Stimulated activated naive CD4-positive, alpha-beta T cell (primary cell): ENCODE measurements at regions not wholly inside any gene's neighbourhood (a gene's known extent, or its start where the extent isn't known, plus 50 kb on each side); places are given as distances from the start of the nearest gene placed in this dataset.
"Not testable (repeated sequence)": the region's sequence is repeated elsewhere in the genome, so short reads cannot be mapped to it uniquely, and the experiment has no call there.

ENCODE experiments used
- DNase-seq, 6 experiments: peaks; one replicate each; lab custom pipeline; 2025; lab: John Stamatoyannopoulos, UW

DNA sequence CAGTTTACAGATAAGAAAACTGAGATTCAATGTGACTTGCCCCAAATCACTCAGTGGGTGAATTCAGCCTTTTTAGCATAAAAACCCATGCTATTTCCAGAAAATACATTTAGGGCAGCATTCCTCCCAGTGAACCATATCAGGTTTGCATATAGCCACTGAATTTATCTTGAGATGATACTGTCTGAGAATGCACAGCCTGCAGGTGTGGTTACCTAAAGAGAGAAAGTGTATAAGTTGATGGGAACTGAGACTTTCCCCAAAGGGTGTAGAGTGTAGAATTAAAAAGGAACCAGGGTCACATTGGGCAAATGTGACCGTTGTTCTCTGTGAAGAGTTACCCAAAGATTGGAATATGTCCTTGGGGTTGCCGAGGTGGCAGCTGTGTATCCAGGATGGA is 100.0 kb upstream of the PIK3R1 start:
- DNase-seq: no peak

- DNase-seq: no peak
Observed at GRCh38 chr5:68114378-68115040, 101.0 kb upstream of the PIK3R1 start.

DNA sequence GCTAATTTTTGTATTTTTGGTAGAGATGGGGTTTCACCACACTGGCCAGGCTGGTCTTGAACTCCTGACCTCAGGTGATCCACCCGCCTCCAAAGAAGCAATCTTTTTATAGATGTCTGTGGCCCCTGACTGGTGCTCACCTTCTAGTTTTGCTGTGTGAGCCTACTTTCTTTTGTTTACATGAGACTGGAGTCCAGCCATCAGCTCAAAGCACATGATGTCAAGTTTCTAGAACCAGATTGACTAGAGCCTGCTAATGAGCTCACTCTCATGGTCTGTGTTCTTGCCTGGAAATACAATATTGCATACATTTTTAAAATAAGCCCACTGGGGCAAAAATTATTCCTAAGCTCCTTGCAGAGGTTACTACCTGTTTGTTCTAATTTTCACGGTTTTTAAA is 102.9 kb upstream of the PIK3R1 start:
- no peak for DNase-seq

DNA sequence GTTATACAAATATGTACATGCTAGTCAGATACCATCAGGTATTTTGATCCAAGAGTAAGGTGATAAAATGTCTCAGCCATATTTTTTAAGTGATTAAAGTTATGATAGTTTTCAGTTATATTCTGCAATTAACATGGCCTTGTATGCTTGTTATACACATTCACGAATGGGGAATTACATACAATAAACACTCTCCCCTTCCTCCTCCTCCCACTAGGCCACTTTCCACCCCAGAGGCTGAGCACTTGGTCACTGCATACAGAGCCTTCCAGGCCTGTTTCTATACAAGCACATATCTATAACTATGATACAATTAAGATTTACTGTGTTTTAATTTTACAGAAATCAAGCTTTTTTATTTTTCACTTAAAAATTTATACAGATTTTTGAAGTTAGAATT is 104.7 kb upstream of the PIK3R1 start:
- no peak for DNase-seq

- DNase-seq: no peak
Observed at GRCh38 chr5:68110264-68110663, 105.3 kb upstream of the PIK3R1 start.

- DNase-seq: not testable (repeated sequence)
Observed at GRCh38 chr5:68104217-68104616, 111.3 kb upstream of the PIK3R1 start.

GRCh38 chr5:68103297-68103696 is 112.3 kb upstream of the PIK3R1 start:
- DNase-seq: not testable (repeated sequence)

DNA sequence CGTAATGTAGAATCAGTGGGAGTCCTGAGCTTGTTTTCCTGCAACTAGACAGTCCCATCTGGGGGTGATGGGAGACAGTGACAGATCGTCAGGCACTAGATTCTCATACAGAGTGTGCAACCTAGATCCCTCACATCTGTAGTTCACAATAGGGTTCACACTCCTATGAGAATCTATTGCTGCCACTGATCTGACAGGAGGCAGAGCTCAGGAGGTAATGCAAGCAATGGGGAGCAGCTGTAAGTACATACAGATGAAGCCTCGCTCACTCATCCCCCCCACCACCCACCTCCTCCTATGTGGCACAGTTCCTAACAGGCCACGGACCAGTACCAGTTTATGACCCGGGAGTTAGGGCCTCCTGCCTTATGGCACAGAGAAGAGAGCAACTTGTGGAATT is 116.2 kb upstream of the PIK3R1 start:
- DNase-seq: no peak

DNA sequence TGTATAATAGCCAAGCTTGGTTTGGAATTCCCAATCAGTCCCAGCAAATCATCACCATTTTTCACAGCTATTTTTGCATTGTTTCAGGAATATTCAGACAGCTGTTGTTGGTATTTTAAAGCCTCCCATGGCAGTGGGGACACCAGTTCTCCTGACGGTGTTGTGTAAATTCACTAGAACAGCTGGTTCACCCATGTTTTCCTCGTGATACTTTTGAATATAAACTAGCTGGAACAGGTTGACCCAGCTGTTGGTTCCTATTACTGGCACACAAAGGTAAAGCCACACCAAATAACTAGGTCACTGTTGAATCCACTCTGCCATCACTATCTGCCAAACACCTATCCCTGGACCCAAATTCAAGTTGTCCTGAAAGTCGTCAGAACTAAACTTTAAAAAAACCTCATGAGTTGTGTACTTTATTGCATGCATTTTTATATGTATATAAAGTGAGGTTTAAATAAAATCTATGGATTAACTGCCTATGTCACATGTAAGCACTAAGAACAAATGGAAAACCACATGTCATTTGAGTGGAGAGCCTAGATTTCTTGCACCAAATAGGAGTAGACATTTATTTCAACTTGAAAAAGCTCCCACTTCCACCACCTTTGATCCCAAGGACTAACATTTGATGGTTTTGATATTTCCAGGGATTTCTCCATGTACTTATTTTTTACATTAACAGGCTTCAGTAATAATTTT is 121.9 kb upstream of the PIK3R1 start:
- DNase-seq: no peak

DNA sequence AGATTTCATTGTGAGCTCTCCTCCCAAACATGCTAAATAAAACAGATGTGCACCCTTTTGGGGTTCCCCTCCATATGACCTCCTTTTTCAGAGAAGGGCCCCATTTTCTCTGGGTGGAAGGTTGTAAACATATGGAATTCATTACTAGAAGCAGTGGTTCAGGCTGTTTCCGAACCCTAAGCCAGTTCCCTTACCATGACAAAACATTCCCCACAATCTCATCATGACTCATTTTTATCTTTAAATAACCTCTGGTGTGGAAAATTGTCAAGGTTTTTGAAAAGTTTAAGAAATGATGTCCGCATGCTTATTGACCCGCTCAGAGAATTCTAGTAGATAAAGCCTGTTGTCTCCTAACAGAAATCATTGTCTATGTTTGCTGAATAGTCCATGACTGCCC is 127.3 kb upstream of the PIK3R1 start:
- DNase-seq: no peak

DNA sequence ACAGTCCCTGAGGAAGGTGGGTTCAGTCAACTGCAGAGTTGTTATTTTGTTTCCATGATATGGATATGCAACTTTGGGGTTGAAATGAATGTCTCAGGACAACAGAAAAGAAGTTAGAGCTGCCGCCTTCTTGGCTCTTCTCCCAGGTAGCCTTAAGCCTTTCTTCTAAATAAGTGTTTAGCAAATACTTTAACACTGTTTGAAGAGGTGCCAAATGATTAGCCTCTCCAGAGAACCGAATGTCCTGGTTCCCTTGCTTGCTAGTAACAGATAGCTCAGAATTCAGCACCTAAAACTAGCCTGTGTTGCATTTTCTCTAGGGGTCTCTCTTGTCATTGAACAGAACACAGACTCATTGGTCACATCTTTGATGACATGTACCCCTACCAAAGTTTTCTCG is 127.7 kb upstream of the PIK3R1 start:
- DNase-seq: no peak

DNA sequence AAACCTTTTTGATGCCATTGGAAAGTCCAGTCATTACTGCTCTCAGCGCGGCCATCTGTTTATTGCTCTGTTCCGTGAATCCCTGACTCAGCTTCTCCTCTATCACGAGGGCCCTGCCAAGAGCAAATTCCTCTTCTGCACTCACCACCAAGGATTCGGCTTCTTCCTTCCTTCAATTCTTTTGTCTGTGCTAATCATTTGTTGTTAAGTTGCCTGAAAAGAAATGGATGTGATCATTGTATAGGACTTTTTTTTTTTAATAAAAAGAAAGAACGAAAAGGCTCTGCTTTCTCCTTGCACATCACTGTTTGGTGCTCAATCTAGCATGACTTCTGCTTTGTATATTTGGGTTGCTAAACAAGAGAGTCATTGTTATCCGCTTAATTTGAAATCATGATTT is 128.7 kb upstream of the PIK3R1 start:
- no peak for DNase-seq

DNA sequence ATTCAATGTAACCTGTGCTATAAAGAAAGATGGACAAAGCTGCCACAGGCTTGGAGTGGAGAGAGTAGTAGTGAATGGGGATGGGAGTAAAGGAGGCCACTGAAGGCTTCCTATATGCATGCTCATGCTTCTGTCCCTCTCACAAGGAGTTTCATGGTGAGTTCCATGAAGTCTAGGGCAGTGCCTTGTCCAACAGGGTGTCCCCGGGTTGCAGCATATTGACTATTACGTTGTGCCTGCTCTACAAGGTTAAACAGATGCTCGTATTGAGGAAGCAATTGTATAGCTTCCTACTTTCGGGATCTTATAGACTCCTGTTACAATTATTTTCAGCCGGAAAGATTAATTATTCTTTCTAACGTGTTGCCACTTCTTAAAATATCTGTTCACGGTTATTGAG is 129.1 kb upstream of the PIK3R1 start:
- no peak for DNase-seq

- DNase-seq: no peak
Observed at GRCh38 chr5:68084396-68084795, 131.2 kb upstream of the PIK3R1 start.

GRCh38 chr5:68080282-68081050 is 135.1 kb upstream of the PIK3R1 start:
- DNase-seq: no peak

DNA sequence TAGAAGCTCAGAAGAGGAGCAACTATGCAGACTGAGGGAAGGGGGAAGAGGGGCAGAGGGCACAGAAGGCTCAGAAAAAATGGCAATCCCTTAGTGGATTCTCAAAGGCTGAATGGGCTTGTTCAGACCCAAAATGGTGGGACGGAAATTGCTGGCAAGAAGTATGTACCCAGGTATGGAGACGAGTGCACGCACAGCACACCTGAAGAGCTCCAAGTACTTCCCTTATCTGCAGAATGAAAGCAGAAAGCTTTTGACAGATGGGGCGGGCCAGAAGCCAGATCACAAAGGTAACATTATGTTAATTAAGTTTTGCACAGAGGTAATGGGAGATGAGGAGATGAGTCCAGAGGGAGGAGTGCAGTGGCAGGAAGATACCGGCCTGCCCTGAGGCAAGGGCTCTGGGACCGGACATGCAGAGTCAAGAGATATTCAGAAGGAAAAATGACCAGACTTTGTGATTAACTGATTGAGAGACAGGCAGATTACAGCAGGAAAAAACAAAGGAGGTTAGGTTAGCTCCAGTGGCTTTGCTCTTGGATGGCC is 138.1 kb upstream of the PIK3R1 start:
- DNase-seq: no peak

DNA sequence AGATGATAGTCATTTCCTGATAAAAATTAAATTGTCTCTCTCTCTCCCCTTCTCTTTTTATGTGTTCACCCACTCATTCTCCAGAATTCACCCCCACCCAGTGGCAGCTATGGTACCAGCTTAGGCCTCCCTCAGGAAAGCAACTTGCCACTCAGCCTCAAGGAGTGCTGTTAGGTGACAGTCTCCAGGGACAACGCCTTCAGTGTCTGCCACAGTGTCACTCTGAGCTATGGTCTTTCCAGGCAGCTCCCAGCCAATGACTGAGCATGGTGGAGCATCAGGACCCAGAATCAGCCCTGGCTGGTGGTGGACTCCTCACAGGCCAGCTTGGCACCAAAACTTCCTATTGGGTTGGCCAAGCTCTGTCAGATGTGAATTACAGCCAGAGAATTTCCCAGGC is 140.9 kb upstream of the PIK3R1 start:
- no peak for DNase-seq

GRCh38 chr5:68074048-68074632 is 141.4 kb upstream of the PIK3R1 start:
- DNase-seq: no peak

DNA sequence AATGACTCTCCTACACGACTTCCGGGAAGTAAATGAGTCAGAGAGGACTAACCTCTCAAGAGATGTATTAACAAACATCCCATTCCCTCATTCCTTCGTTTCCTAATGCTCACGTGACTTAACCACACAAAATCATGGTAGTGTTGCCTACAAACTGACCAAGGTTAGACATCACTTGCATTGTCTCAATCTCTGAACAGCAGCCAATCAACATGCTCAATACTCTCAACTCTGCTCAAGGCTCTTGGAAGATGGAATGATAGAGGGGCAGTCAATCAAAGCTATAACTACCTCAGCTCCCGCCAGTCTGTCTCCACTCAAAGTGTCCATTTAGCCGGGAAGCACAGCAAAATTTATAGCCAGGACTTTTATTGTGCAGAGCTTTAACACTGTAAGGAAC is 143.8 kb upstream of the PIK3R1 start:
- no peak for DNase-seq

DNA sequence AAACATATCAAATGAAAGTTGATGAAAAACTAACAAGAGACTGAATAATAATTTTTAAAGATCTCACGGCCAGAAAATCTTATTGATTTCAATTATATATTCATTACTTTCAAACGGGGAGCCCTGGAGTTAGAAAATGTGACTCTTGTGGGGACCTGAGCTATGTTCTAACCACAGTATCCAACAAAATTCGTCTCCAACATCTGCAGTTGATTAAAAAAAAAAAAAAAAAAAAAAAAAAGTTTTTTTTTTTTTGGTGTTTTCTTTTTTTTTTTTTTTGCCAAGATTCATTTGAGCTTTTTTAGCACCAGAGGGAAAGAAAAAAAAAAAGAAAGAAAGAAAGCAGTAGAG is 144.3 kb upstream of the PIK3R1 start:
- no peak for DNase-seq

GRCh38 chr5:68070591-68071281 is 144.8 kb upstream of the PIK3R1 start:
- no peak for DNase-seq

GRCh38 chr5:68067976-68068603 is 147.5 kb upstream of the PIK3R1 start:
- no peak for DNase-seq
